ENCODE measurements at regions not wholly inside any gene's neighbourhood (a gene's known extent, or its start where the extent isn't known, plus 50 kb on each side); places are given as distances from the start of the nearest gene placed in this dataset.

DNA sequence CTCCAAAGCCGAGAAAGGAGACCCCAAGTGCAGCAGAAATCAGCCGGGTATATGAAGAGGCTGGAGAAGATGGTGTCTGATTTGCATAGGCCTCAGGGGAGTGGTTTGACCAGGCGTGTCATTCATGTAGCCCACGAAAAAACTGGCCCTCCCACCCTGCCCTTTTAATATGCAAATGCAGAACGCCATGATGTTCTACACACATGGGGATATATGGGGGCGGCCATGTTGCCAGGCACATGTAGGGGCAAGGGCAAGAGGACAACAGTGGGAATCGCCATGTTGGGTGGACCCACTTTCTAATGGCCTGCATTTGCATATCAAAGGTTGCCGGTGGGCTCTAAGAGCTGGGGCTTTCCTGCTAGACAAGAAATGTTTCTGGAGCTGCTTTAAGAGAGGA, 86.4 kb downstream of the ISX start:
- Histone ChIP-seq H3K36me3 (ENCODE audit: control insufficient read depth, insufficient read depth, low read length) (no peaks in the 10 kb centered on the region), H3K4me2 (ENCODE audit: low read length) (no peak overlapping the region), H3K56ac (ENCODE audit: low read length) (no peak overlapping the region), H4K5ac (ENCODE audit: low read length) (no peak overlapping the region), H2AK5ac (ENCODE audit: low read length) (no peak overlapping the region), H3K9ac (ENCODE audit: low read length) (no peak overlapping the region), H2BK15ac (replicated peaks; ENCODE audit: low read depth) (no peak overlapping the region), H3K4me3 (ENCODE audit: low read length) (no peak overlapping the region), H4K8ac (ENCODE audit: low read depth, low read length) (no peak overlapping the region), H3K27ac (ENCODE audit: low read depth, low read length) (no peak overlapping the region), H3K4ac (ENCODE audit: low read depth, low read length) (no peak overlapping the region), H3K18ac (ENCODE audit: low read length) (no peak overlapping the region), H2BK120ac (ENCODE audit: low read depth, low read length) (no peak overlapping the region), H3K79me2 (ENCODE audit: control insufficient read depth, insufficient read depth, low read length) (no peaks in the 10 kb centered on the region), H3K4me1 (ENCODE audit: control insufficient read depth, low read depth, low read length) (peaks cover 2% of the 10 kb centered on the region), H2BK5ac (ENCODE audit: low read length) (no peak overlapping the region), H3K27me3 (ENCODE audit: insufficient read depth, low read length, poor library complexity) (no peaks in the 10 kb centered on the region), H3K79me1 (ENCODE audit: low read length) (no peaks in the 10 kb centered on the region), H3K23ac (ENCODE audit: low read length) (no peak overlapping the region)
- no CpG with 5 or more reads among the region's 8 CpGs for WGBS (ENCODE audit: extremely low coverage, insufficient coverage, low lambda C conversion rate)
- no peak for DNase-seq

DNA sequence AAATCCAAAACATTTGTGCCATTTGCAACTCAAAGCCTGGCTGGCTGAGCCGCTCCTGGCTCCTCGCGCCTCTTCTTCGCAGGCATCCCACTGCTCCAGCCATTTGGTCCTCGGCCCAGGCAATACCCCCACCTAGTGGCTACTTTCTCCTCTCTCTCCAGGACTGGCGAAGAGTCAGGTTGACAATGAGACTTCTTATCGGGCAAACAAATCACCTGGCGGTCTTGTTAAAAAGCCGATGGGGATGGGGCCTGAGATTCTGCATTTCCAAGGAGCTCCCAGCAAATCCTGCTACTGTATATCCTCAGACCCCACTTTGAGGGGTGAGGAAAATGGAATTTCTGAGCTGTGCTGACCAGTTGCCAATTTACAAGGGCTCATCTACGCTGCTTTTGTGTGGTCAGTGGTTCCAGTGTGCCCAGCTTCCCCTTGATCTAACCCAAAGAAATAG, 89.0 kb downstream of the ISX start:
- no peak overlapping the region for H3K4me3 ChIP-seq (ENCODE audit: low read length)

DNA sequence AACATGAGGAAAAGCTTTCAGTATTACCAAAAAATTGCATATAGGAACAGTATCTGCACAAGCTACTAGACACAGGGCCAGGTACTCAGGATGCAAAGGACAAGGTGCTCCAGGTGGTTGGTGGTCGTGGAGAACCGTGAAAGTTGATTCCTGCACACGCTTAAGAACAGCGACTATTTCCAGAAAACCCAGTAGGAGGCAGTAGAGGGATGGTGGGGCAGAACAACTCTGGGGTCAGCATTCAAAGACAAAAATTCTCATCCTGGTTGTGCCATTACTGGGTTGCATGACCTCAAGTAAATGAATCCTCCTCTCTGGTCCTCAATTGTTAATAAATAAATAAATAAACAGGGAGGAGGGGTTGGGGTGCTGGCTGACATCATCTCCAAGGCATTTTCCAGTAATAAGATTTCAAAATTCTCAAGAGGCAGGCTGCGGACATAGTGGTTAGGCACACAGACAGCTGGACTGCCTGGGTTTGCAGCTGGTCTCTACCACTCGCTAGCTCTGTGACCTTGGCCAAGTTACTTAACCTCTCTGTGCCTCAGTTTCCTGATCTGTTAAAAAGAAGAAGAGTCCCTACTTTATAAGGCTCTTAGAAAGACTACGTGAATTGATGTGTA, 89.6 kb downstream of the ISX start:
- Histone ChIP-seq H3K79me2 (ENCODE audit: control insufficient read depth, insufficient read depth, low read length) (no peaks in the 10 kb centered on the region), H2BK15ac (replicated peaks; ENCODE audit: low read depth) (no peak overlapping the region), H3K23ac (ENCODE audit: low read length) (no peak overlapping the region), H3K4ac (ENCODE audit: low read depth, low read length) (no peak overlapping the region), H3K27ac (ENCODE audit: low read depth, low read length) (no peak overlapping the region), H3K79me1 (ENCODE audit: low read length) (no peaks in the 10 kb centered on the region), H3K36me3 (ENCODE audit: control insufficient read depth, insufficient read depth, low read length) (no peaks in the 10 kb centered on the region), H3K4me1 (ENCODE audit: control insufficient read depth, low read depth, low read length) (peaks cover 2% of the 10 kb centered on the region), H2AK5ac (ENCODE audit: low read length) (no peak overlapping the region), H3K4me3 (ENCODE audit: low read length) (no peak overlapping the region), H3K56ac (ENCODE audit: low read length) (no peak overlapping the region), H3K27me3 (ENCODE audit: insufficient read depth, low read length, poor library complexity) (no peaks in the 10 kb centered on the region), H3K18ac (ENCODE audit: low read length) (no peak overlapping the region), H4K8ac (ENCODE audit: low read depth, low read length) (no peak overlapping the region), H3K4me2 (ENCODE audit: low read length) (no peak overlapping the region), H2BK120ac (ENCODE audit: low read depth, low read length) (no peak overlapping the region), H4K5ac (ENCODE audit: low read length) (no peak overlapping the region), H2BK5ac (ENCODE audit: low read length) (no peak overlapping the region), H3K9ac (ENCODE audit: low read length) (no peak overlapping the region)
- whole genome bisulfite sequencing (ENCODE audit: extremely low coverage, insufficient coverage, low lambda C conversion rate), result no CpG with 5 or more reads among the region's 7 CpGs
- DNase-seq, result peak; percentile 70

More for the DNA sequence above, 89.0 kb downstream of the ISX start:
- Histone ChIP-seq H3K79me2 (ENCODE audit: control insufficient read depth, insufficient read depth, low read length) (no peaks in the 10 kb centered on the region), H3K36me3 (ENCODE audit: control insufficient read depth, insufficient read depth, low read length) (no peaks in the 10 kb centered on the region), H3K79me1 (ENCODE audit: low read length) (no peaks in the 10 kb centered on the region), H3K4ac (ENCODE audit: low read depth, low read length) (no peak overlapping the region), H3K18ac (ENCODE audit: low read length) (no peak overlapping the region), H3K56ac (ENCODE audit: low read length) (no peak overlapping the region), H2BK120ac (ENCODE audit: low read depth, low read length) (no peak overlapping the region), H3K27me3 (ENCODE audit: insufficient read depth, low read length, poor library complexity) (no peaks in the 10 kb centered on the region), H4K8ac (ENCODE audit: low read depth, low read length) (no peak overlapping the region), H3K23ac (ENCODE audit: low read length) (no peak overlapping the region), H2AK5ac (ENCODE audit: low read length) (no peak overlapping the region), H3K27ac (ENCODE audit: low read depth, low read length) (no peak overlapping the region), H2BK5ac (ENCODE audit: low read length) (no peak overlapping the region), H4K5ac (ENCODE audit: low read length) (no peak overlapping the region), H3K9ac (ENCODE audit: low read length) (no peak overlapping the region), H3K4me2 (ENCODE audit: low read length) (no peak overlapping the region), H2BK15ac (replicated peaks; ENCODE audit: low read depth) (no peak overlapping the region), H3K4me1 (ENCODE audit: control insufficient read depth, low read depth, low read length) (peaks cover 2% of the 10 kb centered on the region)
- peak; percentile 95 for DNase-seq
- WGBS (ENCODE audit: extremely low coverage, insufficient coverage, low lambda C conversion rate), result no CpG with 5 or more reads among the region's 10 CpGs

DNA sequence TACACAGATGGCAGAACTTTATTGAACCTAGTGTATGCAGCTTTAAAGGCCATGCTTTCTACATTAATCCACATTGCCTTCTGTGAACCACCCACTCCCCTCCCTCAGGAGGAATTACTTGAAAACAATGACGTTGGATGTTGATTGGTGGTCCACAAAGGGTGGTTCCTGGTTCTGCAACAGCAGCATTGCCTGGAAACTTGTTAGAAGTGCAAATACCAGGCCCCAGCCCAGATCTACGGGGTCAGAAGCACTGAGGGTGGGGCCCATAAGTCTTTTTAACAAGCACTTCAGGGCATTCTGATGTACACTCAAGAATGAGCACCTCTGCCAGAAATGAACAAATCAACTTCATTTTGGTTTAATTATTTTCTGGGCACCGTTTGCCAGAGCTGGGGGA, 91.0 kb downstream of the ISX start:
- Histone ChIP-seq H3K18ac (ENCODE audit: low read length) (no peak overlapping the region), H3K79me1 (ENCODE audit: low read length) (no peaks in the 10 kb centered on the region), H3K4me3 (ENCODE audit: low read length) (no peak overlapping the region), H3K4me2 (ENCODE audit: low read length) (no peak overlapping the region), H3K56ac (ENCODE audit: low read length) (no peak overlapping the region), H2BK5ac (ENCODE audit: low read length) (no peak overlapping the region), H4K8ac (ENCODE audit: low read depth, low read length) (no peak overlapping the region), H2BK15ac (replicated peaks; ENCODE audit: low read depth) (no peak overlapping the region), H3K9ac (ENCODE audit: low read length) (no peak overlapping the region), H3K4ac (ENCODE audit: low read depth, low read length) (no peak overlapping the region), H3K4me1 (ENCODE audit: control insufficient read depth, low read depth, low read length) (peaks cover 2% of the 10 kb centered on the region), H2BK120ac (ENCODE audit: low read depth, low read length) (no peak overlapping the region), H4K5ac (ENCODE audit: low read length) (no peak overlapping the region), H2AK5ac (ENCODE audit: low read length) (no peak overlapping the region), H3K27me3 (ENCODE audit: insufficient read depth, low read length, poor library complexity) (no peaks in the 10 kb centered on the region), H3K23ac (ENCODE audit: low read length) (no peak overlapping the region), H3K27ac (ENCODE audit: low read depth, low read length) (no peak overlapping the region), H3K79me2 (ENCODE audit: control insufficient read depth, insufficient read depth, low read length) (no peaks in the 10 kb centered on the region), H3K36me3 (ENCODE audit: control insufficient read depth, insufficient read depth, low read length) (no peaks in the 10 kb centered on the region)
- DNase-seq, result no peak
- WGBS (ENCODE audit: extremely low coverage, insufficient coverage, low lambda C conversion rate), result no CpG with 5 or more reads among the region's 3 CpGs

DNA sequence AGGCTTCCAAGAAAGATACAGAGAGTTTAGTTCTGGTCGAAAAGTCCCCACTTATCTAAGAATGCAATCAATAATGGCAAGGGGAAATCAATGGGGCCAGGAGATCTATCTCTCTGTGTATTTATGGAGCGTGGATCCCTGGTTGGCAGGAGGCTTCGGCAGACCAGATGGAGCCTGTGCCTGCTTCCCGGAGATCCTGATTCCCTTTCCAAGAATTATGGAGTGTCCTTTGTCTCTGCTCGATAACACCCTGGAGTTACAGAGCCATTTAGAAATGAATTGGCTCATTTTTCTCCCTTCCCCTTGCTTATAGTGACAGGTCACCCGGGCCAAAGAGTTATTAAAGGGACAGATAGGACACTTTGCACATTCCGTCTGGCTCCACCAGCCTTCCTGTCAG, 92.4 kb downstream of the ISX start:
- no peak for DNase-seq

DNA sequence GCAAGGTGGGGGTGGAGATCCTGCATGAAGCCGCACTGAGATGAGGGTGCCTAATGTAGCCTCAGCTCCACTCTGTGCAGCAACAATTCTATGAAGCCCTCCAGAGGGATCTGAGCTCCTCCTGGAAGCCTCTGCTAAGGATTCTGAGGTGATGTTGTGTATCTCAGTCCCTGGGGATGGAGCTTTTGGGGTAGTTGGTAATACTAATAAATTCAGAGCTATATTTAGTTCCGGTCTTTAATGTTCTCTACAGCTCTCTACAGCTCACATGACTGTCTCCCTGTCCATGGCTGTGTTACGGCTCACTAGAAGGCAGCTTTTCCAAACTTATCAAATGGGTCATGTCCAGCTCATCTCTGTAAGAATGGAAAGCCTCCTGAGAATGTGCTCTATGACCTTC, 93.4 kb downstream of the ISX start:
- no peak overlapping the region for H2BK15ac ChIP-seq (replicated peaks; ENCODE audit: low read depth)
- WGBS (ENCODE audit: extremely low coverage, insufficient coverage, low lambda C conversion rate), result no CpG with 5 or more reads among the region's 3 CpGs
- H3K18ac ChIP-seq (ENCODE audit: low read length), result no peak overlapping the region
- H3K36me3 ChIP-seq (ENCODE audit: control insufficient read depth, insufficient read depth, low read length), result no peaks in the 10 kb centered on the region
- no peak overlapping the region for H2AK5ac ChIP-seq (ENCODE audit: low read length)
- no peak overlapping the region for H3K4ac ChIP-seq (ENCODE audit: low read depth, low read length)
- no peak overlapping the region for H3K4me2 ChIP-seq (ENCODE audit: low read length)
- H3K56ac ChIP-seq (ENCODE audit: low read length), result no peak overlapping the region
- H3K4me3 ChIP-seq (ENCODE audit: low read length), result no peak overlapping the region
- no peak overlapping the region for H4K8ac ChIP-seq (ENCODE audit: low read depth, low read length)
- no peaks in the 10 kb centered on the region for H3K79me1 ChIP-seq (ENCODE audit: low read length)
- H3K27ac ChIP-seq (ENCODE audit: low read depth, low read length), result no peak overlapping the region
- no peaks in the 10 kb centered on the region for H3K27me3 ChIP-seq (ENCODE audit: insufficient read depth, low read length, poor library complexity)
- H3K23ac ChIP-seq (ENCODE audit: low read length), result no peak overlapping the region
- DNase-seq, result no peak
- no peaks in the 10 kb centered on the region for H3K79me2 ChIP-seq (ENCODE audit: control insufficient read depth, insufficient read depth, low read length)
- no peak overlapping the region for H3K9ac ChIP-seq (ENCODE audit: low read length)
- no peak overlapping the region for H4K5ac ChIP-seq (ENCODE audit: low read length)
- no peak overlapping the region for H2BK120ac ChIP-seq (ENCODE audit: low read depth, low read length)
- H2BK5ac ChIP-seq (ENCODE audit: low read length), result no peak overlapping the region
- peaks cover 2% of the 10 kb centered on the region for H3K4me1 ChIP-seq (ENCODE audit: control insufficient read depth, low read depth, low read length)

More for the DNA sequence above, 92.4 kb downstream of the ISX start:
- no peak overlapping the region for H3K18ac ChIP-seq (ENCODE audit: low read length)
- no peak overlapping the region for H2BK5ac ChIP-seq (ENCODE audit: low read length)
- H3K9ac ChIP-seq (ENCODE audit: low read length), result no peak overlapping the region
- H2BK15ac ChIP-seq (replicated peaks; ENCODE audit: low read depth), result no peak overlapping the region
- H3K23ac ChIP-seq (ENCODE audit: low read length), result no peak overlapping the region
- H3K4ac ChIP-seq (ENCODE audit: low read depth, low read length), result no peak overlapping the region
- no peak overlapping the region for H3K4me2 ChIP-seq (ENCODE audit: low read length)
- no peak overlapping the region for H2AK5ac ChIP-seq (ENCODE audit: low read length)
- no peak overlapping the region for H4K8ac ChIP-seq (ENCODE audit: low read depth, low read length)
- H3K56ac ChIP-seq (ENCODE audit: low read length), result no peak overlapping the region
- no CpG with 5 or more reads among the region's 7 CpGs for WGBS (ENCODE audit: extremely low coverage, insufficient coverage, low lambda C conversion rate)
- H3K4me1 ChIP-seq (ENCODE audit: control insufficient read depth, low read depth, low read length), result peaks cover 2% of the 10 kb centered on the region
- no peak overlapping the region for H4K5ac ChIP-seq (ENCODE audit: low read length)
- H2BK120ac ChIP-seq (ENCODE audit: low read depth, low read length), result no peak overlapping the region
- no peaks in the 10 kb centered on the region for H3K27me3 ChIP-seq (ENCODE audit: insufficient read depth, low read length, poor library complexity)
- no peak overlapping the region for H3K27ac ChIP-seq (ENCODE audit: low read depth, low read length)
- no peaks in the 10 kb centered on the region for H3K79me2 ChIP-seq (ENCODE audit: control insufficient read depth, insufficient read depth, low read length)
- H3K36me3 ChIP-seq (ENCODE audit: control insufficient read depth, insufficient read depth, low read length), result no peaks in the 10 kb centered on the region
- H3K79me1 ChIP-seq (ENCODE audit: low read length), result no peaks in the 10 kb centered on the region
- no peak overlapping the region for H3K4me3 ChIP-seq (ENCODE audit: low read length)

Measured in mesendoderm (in vitro differentiated cells).